ENCODE measurements at regions not wholly inside any gene's neighbourhood (a gene's known extent, or its start where the extent isn't known, plus 50 kb on each side); places are given as distances from the start of the nearest gene placed in this dataset.
"Not testable (repeated sequence)": the region's sequence is repeated elsewhere in the genome, so short reads cannot be mapped to it uniquely, and the experiment has no call there.

- peak; percentile 55 for FAIRE-seq
Measured at GRCh38 chr6:81228912-81229555, 523.4 kb downstream of the TENT5A start.

- FAIRE-seq: no peak
Measured at GRCh38 chr6:81226957-81227356, 525.5 kb downstream of the TENT5A start.

- FAIRE-seq: no peak
Measured at GRCh38 chr6:81216668-81217067, 535.8 kb downstream of the TENT5A start.

- FAIRE-seq: no peak
Measured at GRCh38 chr6:81215092-81215432, 537.4 kb downstream of the TENT5A start.

- no peak for FAIRE-seq
Measured at GRCh38 chr6:81214414-81215091, 537.9 kb downstream of the TENT5A start.

GRCh38 chr6:81204731-81205130 lies 547.8 kb downstream of the TENT5A start:
- FAIRE-seq: no peak

GRCh38 chr6:81194374-81194773 lies 558.1 kb downstream of the TENT5A start:
- no peak for FAIRE-seq

GRCh38 chr6:81172056-81172740 lies 580.3 kb downstream of the TENT5A start:
- FAIRE-seq: no peak

GRCh38 chr6:81169166-81169565 lies 583.3 kb downstream of the TENT5A start:
- FAIRE-seq: no peak

- no peak for FAIRE-seq
Measured at GRCh38 chr6:81166770-81167169, 585.7 kb downstream of the TENT5A start.

- no peak for FAIRE-seq
Measured at GRCh38 chr6:81158956-81159355, 593.5 kb downstream of the TENT5A start.

- FAIRE-seq: no peak
Measured at GRCh38 chr6:81148751-81149150, 603.7 kb downstream of the TENT5A start.

- FAIRE-seq: no peak
Measured at GRCh38 chr6:81145506-81145905, 607.0 kb downstream of the TENT5A start.

- FAIRE-seq: no peak
Measured at GRCh38 chr6:81144346-81144745, 608.1 kb downstream of the TENT5A start.

GRCh38 chr6:81138236-81138635 lies 614.2 kb downstream of the TENT5A start:
- no peak for FAIRE-seq

- no peak for FAIRE-seq
Measured at GRCh38 chr6:81130969-81131368, 621.5 kb downstream of the TENT5A start.

GRCh38 chr6:81130061-81130460 lies 622.4 kb downstream of the TENT5A start:
- FAIRE-seq: no peak

GRCh38 chr6:81128671-81129070 lies 623.8 kb downstream of the TENT5A start:
- FAIRE-seq: no peak

GRCh38 chr6:81126150-81126549 lies 626.3 kb downstream of the TENT5A start:
- no peak for FAIRE-seq

GRCh38 chr6:81120280-81120679 lies 632.2 kb downstream of the TENT5A start:
- no peak for FAIRE-seq

- no peak for FAIRE-seq
Measured at GRCh38 chr6:81105998-81106397, 646.5 kb downstream of the TENT5A start.

- peak; percentile 78 for FAIRE-seq
Measured at GRCh38 chr6:81098109-81098814, 654.2 kb downstream of the TENT5A start.

GRCh38 chr6:81096464-81096863 lies 656.0 kb downstream of the TENT5A start:
- FAIRE-seq: not testable (repeated sequence)

GRCh38 chr6:81093051-81093450 lies 659.4 kb downstream of the TENT5A start:
- no peak for FAIRE-seq
